ENCODE measurements at regions not wholly inside any gene's neighbourhood (a gene's known extent, or its start where the extent isn't known, plus 50 kb on each side); places are given as distances from the start of the nearest gene placed in this dataset.

GRCh38 chr19:29336425-29336824 lies 123.5 kb upstream of the UQCRFS1 start:
- peaks cover under 1% of the 10 kb centered on the region; the same call in 1 of the 2 replicates for H3K27me3 ChIP-seq (ENCODE audit: control insufficient read depth, insufficient read depth, low read length)
- intact Hi-C loops (cut with micrococcal nuclease; ENCODE audit: unreplicated experiment) (no loop called here), in situ Hi-C loops (cut with HindIII; ENCODE audit: low pct_unique_long_range_greater_than_20kb, low sequenced_read_pairs) (no loop called here)
- H3K4me3 ChIP-seq (ENCODE audit: low read depth in 2 of 2, low read length in 2 of 2) = no peak overlapping the region
- no peaks in the 10 kb centered on the region for H3K9me3 ChIP-seq (ENCODE audit: control insufficient read depth, insufficient read depth, low read depth, low read length)
- ChIA-PET POLR2A (no interaction called here), CTCF (no interaction called here)
- TF ChIP-seq SIN3A (IDR thresholded peaks at IDR 0.05; ENCODE audit: borderline replicate concordance, insufficient read depth, low read depth, low read length) (no peak), TCF7L2 (IDR thresholded peaks at IDR 0.05; ENCODE audit: low read depth, low read length) (no peak), REST (IDR thresholded peaks at IDR 0.05; ENCODE audit: insufficient read depth in 1 of 2, low read depth in 2 of 2, low read length in 1 of 2) (no peak), CTCF (IDR thresholded peaks at IDR 0.05) (no peak), POLR2AphosphoS5 (IDR thresholded peaks at IDR 0.05; ENCODE audit: low read depth, low read length) (no peak)
- no peaks in the 10 kb centered on the region for H3K4me1 ChIP-seq (ENCODE audit: control insufficient read depth, insufficient read depth, low read length)
- H3K27ac ChIP-seq (ENCODE audit: low read length) = no peak overlapping the region
- no peak for ATAC-seq
- no peaks in the 10 kb centered on the region for H3K36me3 ChIP-seq (ENCODE audit: control insufficient read depth, insufficient read depth, low read length)
- no peak for DNase-seq (ENCODE audit: low read depth, low spot score)
- BruUV-seq (replicated peaks) = no TSS peak

- POLR2A ChIA-PET = no interaction called here
- H3K4me1 ChIP-seq (ENCODE audit: control insufficient read depth, insufficient read depth, low read length) = no peaks in the 10 kb centered on the region
- CTCF ChIA-PET = no interaction called here
- no peak overlapping the region for H3K4me3 ChIP-seq (ENCODE audit: low read depth in 2 of 2, low read length in 2 of 2)
- no TSS peak for BruUV-seq (replicated peaks)
- ATAC-seq (no peak), DNase-seq (ENCODE audit: low read depth, low spot score) (no peak)
- no peaks in the 10 kb centered on the region for H3K36me3 ChIP-seq (ENCODE audit: control insufficient read depth, insufficient read depth, low read length)
- in situ Hi-C loops (cut with HindIII; ENCODE audit: low pct_unique_long_range_greater_than_20kb, low sequenced_read_pairs) = no loop called here
- no peaks in the 10 kb centered on the region for H3K27me3 ChIP-seq (ENCODE audit: control insufficient read depth, insufficient read depth, low read length)
- intact Hi-C loops (cut with micrococcal nuclease; ENCODE audit: unreplicated experiment) = no loop called here
- H3K9me3 ChIP-seq (ENCODE audit: control insufficient read depth, insufficient read depth, low read depth, low read length) = no peaks in the 10 kb centered on the region
- no peak overlapping the region for H3K27ac ChIP-seq (ENCODE audit: low read length)
- TF ChIP-seq SIN3A (IDR thresholded peaks at IDR 0.05; ENCODE audit: borderline replicate concordance, insufficient read depth, low read depth, low read length) = no peak
- no peak for TF ChIP-seq REST (IDR thresholded peaks at IDR 0.05; ENCODE audit: insufficient read depth in 1 of 2, low read depth in 2 of 2, low read length in 1 of 2)
- no peak for TF ChIP-seq CTCF (IDR thresholded peaks at IDR 0.05)
- TF ChIP-seq TCF7L2 (IDR thresholded peaks at IDR 0.05; ENCODE audit: low read depth, low read length) = no peak
These were observed 124.1 kb upstream of the UQCRFS1 start for GRCh38 chr19:29337029-29337428.
